K562 (cell line): ENCODE measurements at regions not wholly inside any gene's neighbourhood (a gene's known extent, or its start where the extent isn't known, plus 50 kb on each side); places are given as distances from the start of the nearest gene placed in this dataset.

Source experiments
- ATAC-seq: fragments of 200-7000 bp; cut with Tn5 transposase; 3 replicates; pipeline ENCODE4 v1.9.1; 2020; ENCODE audit warnings: moderate library complexity
- BruUV-seq: library from RNA; stranded (reverse); fragments of 400-500 nt; replicated peaks from 2 replicates; lab custom pipeline; 2021; lab: Mats Ljungman, UMichigan
- CTCF ChIA-PET: fragments of 300-600 bp; formaldehyde crosslinking; extraction: SDS; loops from one replicate; lab custom pipeline; 2021; ENCODE audit warnings: low intra/inter-chr PET ratio; lab: Yijun Ruan, JAX
- POLR2A ChIA-PET: fragments of 300-600, 350-650 bp; sonication (Branson Sonifier 250); formaldehyde crosslinking; extraction: SDS; loops from one replicate; lab custom pipeline; 2021; ENCODE audit warnings: antibody characterized with exemption, inconsistent platforms; lab: Yijun Ruan, JAX
- DNase-seq, 4 experiments: peaks; one replicate each; pipeline versions ENCODE4 v3.0.0 to v3.0.0-alpha.2; 2011 to 2018; ENCODE audit warnings: low spot score in 3 of 4, mixed read lengths in 3 of 4; ENCODE audit errors: extremely low read depth in 1 of 4
- FAIRE-seq: peaks from 2 replicates; lab custom pipeline; 2011; peaks lifted over from hg19 to GRCh38; lab: Jason Lieb, UNC
- H2AFZ ChIP-seq: 2 replicates; pipeline ENCODE4 v1.6.0; 2011; ENCODE audit warnings: low read depth, low read length, control low read depth, inconsistent platforms
- H3K27ac ChIP-seq: fragments of 200-600 bp; 3 replicates; pipeline ENCODE4 v1.8.0; 2011; ENCODE audit warnings: low read depth, mild to moderate bottlenecking, control low read depth, inconsistent platforms, low read length, moderate library complexity, mixed read lengths; ENCODE audit errors: extremely low read depth
- H3K27me3 ChIP-seq, 2 experiments: fragments of 300-600 bp in 1 of 2; 2 replicates in 1 of 2; 3 replicates in 1 of 2; pipeline versions ENCODE4 v1.6.0 to v1.8.0; 2011; ENCODE audit warnings: inconsistent platforms in 2 of 2, low read length in 2 of 2, mild to moderate bottlenecking in 1 of 2, mixed read lengths in 1 of 2, moderate library complexity in 1 of 2; ENCODE audit not compliant: control insufficient read depth in 2 of 2, insufficient read depth in 2 of 2
- H3K36me3 ChIP-seq: fragments of 300-600 bp; 3 replicates; pipeline ENCODE4 v1.8.0; 2011; ENCODE audit warnings: mild to moderate bottlenecking, low read length, inconsistent platforms; ENCODE audit not compliant: control insufficient read depth, insufficient read depth
- H3K4me1 ChIP-seq, 2 experiments: fragments of 200-600 bp in 1 of 2; replicated peaks in 1 of 2; 2 replicates in 1 of 2; 3 replicates in 1 of 2; pipeline versions ENCODE4 v1.5.1 to v1.8.0; 2011; ENCODE audit warnings: inconsistent platforms in 2 of 2, low read length in 2 of 2, mild to moderate bottlenecking in 1 of 2, mixed read lengths in 1 of 2, moderate library complexity in 1 of 2; ENCODE audit not compliant: control insufficient read depth in 2 of 2, insufficient read depth in 2 of 2
- H3K4me2 ChIP-seq: 2 replicates; pipeline ENCODE4 v1.6.1; 2011; ENCODE audit warnings: low read length, control low read depth, inconsistent platforms, mixed read lengths; ENCODE audit not compliant: insufficient read depth
- H3K4me3 ChIP-seq: fragments of 200-600 bp; sonication (generic), shearing (Covaris generic); 2 replicates; pipeline ENCODE4 v1.5.1; 2016; ENCODE audit warnings: control low read depth, inconsistent platforms
- H3K79me2 ChIP-seq: fragments of 200-600 bp; 3 replicates; pipeline ENCODE4 v1.8.0; 2011; ENCODE audit warnings: low read length, inconsistent platforms; ENCODE audit not compliant: control insufficient read depth, insufficient read depth
- H3K9ac ChIP-seq, 2 experiments: 2 replicates each; pipeline versions ENCODE4 v1.6.0 to v1.6.1; 2011; ENCODE audit warnings: low read depth in 2 of 2, low read length in 2 of 2, control low read depth in 1 of 2, inconsistent platforms in 1 of 2, mild to moderate bottlenecking in 1 of 2, mixed read lengths in 1 of 2; ENCODE audit not compliant: insufficient read depth in 1 of 2
- H3K9me1 ChIP-seq: one replicate; pipeline ENCODE4 v1.6.0; 2011; ENCODE audit warnings: inconsistent platforms, mild to moderate bottlenecking, low read length, moderate library complexity; ENCODE audit not compliant: control insufficient read depth, insufficient read depth
- H3K9me3 ChIP-seq: replicated peaks from 2 replicates; pipeline ENCODE4 v1.5.1; 2011; ENCODE audit warnings: low read depth, low read length, inconsistent platforms; ENCODE audit not compliant: control insufficient read depth, insufficient read depth
- H4K20me1 ChIP-seq: replicated peaks from 2 replicates; pipeline ENCODE4 v1.6.1; 2011; ENCODE audit warnings: low read length, inconsistent platforms, mixed read lengths; ENCODE audit not compliant: control insufficient read depth, insufficient read depth
- CBX8 ChIP-seq: fragments of 200-600 bp; sonication (generic); IDR thresholded peaks from 2 replicates; pipeline ENCODE4 v1.6.1; 2012; ENCODE audit warnings: borderline replicate concordance, mixed run types, low read depth, mild to moderate bottlenecking, moderate library complexity, mixed read lengths, low read length, control low read depth, inconsistent platforms; ENCODE audit not compliant: poor library complexity, severe bottlenecking; ENCODE audit errors: extremely low read depth
- CHD2 ChIP-seq: IDR thresholded peaks from 2 replicates; pipeline ENCODE4 v1.6.1; 2011; ENCODE audit warnings: low read depth, low read length
- FOSL1 ChIP-seq: fragments of 200-800 bp; sonication (Bioruptor generic); conservative IDR thresholded peaks from 2 replicates; pipeline ENCODE4 v1.6.1; 2016; ENCODE audit warnings: missing genetic modification characterization, missing compliant biosample characterization
- HMG20B ChIP-seq: fragments of 250-450 bp; sonication (Bioruptor Pico); IDR thresholded peaks from 2 replicates; pipeline ENCODE4 v1.5.0; 2021; ENCODE audit warnings: mild to moderate bottlenecking
- ILK ChIP-seq: fragments of 450-650 bp; IDR thresholded peaks from 2 replicates; pipeline ENCODE4 v1.6.1; 2016; ENCODE audit warnings: missing genetic modification characterization, low read depth, mild to moderate bottlenecking, missing compliant biosample characterization, moderate library complexity, borderline replicate concordance
- NR2C1 ChIP-seq, 2 experiments: fragments of 450-650 bp; IDR thresholded peaks; 2 replicates each; pipeline ENCODE4 v1.6.1; 2017; ENCODE audit warnings: mild to moderate bottlenecking in 2 of 2, antibody characterized with exemption in 1 of 2, inconsistent platforms in 1 of 2, missing compliant biosample characterization in 1 of 2, missing genetic modification characterization in 1 of 2
- PHF21A ChIP-seq: fragments of 450-650 bp; IDR thresholded peaks from 2 replicates; pipeline ENCODE4 v1.6.1; 2017; ENCODE audit warnings: low read depth, borderline replicate concordance
- POLR2B ChIP-seq: fragments of 450-650 bp; IDR thresholded peaks from 2 replicates; pipeline ENCODE4 v1.6.1; 2018; ENCODE audit warnings: low read depth; ENCODE audit not compliant: partially characterized antibody
- ZNF76 ChIP-seq: fragments of 250-450 bp; sonication (Bioruptor Pico); IDR thresholded peaks from 2 replicates; pipeline ENCODE4 v1.4.0; 2020; ENCODE audit warnings: mild to moderate bottlenecking, moderate library complexity, borderline replicate concordance
- in situ Hi-C: fragments of 300-500 bp; cut with MboI; formaldehyde crosslinking; loops from 4 replicates; pipeline ENCODE4 v1.15.0; 2018; ENCODE audit warnings: inconsistent platforms, mixed read lengths
- intact Hi-C: fragments of 100-400 bp; cut with micrococcal nuclease; formaldehyde crosslinking; loops from 2 replicates; pipeline ENCODE4 v1.14.2; 2022
- TF ChIP-seq, protein P1 (sequence below): fragments of 450-650 bp; IDR thresholded peaks from 2 replicates; pipeline ENCODE4 v1.6.1; 2016; ENCODE audit warnings: missing biosample characterization, missing genetic modification characterization

DNA sequence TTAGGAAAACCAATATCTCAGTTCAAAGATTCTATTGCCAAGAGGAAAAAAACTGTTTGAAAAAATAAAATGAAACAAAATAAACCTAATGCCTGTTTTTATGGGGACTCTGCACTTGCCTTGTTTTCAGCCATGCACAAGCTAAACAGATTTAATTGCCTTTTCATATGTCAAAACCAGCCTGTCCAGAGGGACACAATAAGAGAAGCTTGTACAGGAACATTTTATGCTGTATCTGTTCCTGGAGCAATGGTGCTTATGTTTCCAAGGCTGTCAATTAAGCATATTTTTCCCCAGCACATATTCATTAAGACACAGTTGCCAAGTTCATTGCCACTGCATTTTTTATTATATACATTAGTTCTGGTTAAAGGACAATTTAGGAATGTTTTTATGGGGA is 470.9 kb downstream of the LRRIQ3 start:
- CTCF ChIA-PET = no interaction called here
- POLR2A ChIA-PET = no interaction called here
- TF ChIP-seq HMG20B (CRISPR knock-in tag) (no peak), POLR2B (no peak), NR2C1 (IDR thresholded peaks at IDR 0.05) (no peak), NR2C1 (tag; IDR thresholded peaks at IDR 0.05) (no peak), CBX8 (no peak), PHF21A (no peak), ZNF76 (CRISPR knock-in tag) (no peak), ILK (tag) (no peak), CHD2 (no peak), FOSL1 (tag) (no peak)
- TF ChIP-seq, protein P1, sequence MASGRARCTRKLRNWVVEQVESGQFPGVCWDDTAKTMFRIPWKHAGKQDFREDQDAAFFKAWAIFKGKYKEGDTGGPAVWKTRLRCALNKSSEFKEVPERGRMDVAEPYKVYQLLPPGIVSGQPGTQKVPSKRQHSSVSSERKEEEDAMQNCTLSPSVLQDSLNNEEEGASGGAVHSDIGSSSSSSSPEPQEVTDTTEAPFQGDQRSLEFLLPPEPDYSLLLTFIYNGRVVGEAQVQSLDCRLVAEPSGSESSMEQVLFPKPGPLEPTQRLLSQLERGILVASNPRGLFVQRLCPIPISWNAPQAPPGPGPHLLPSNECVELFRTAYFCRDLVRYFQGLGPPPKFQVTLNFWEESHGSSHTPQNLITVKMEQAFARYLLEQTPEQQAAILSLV (tag) = no peak
- DNase-seq = no peak
- in situ Hi-C loops = no loop called here
- Histone ChIP-seq H4K20me1 (no peaks in the 10 kb centered on the region), H3K9me1 (no peaks in the 10 kb centered on the region), H3K9me3 (no peaks in the 10 kb centered on the region), H2AFZ (no peak overlapping the region), H3K4me3 (no peak overlapping the region), H3K36me3 (no peaks in the 10 kb centered on the region), H3K4me1 (no peaks in the 10 kb centered on the region), H3K79me2 (no peaks in the 10 kb centered on the region), H3K27me3 (no peaks in the 10 kb centered on the region), H3K27ac (no peak overlapping the region), H3K9ac (no peak overlapping the region), H3K4me2 (no peak overlapping the region)
- intact Hi-C loops = no loop called here
- no peak for ATAC-seq
- BruUV-seq = no TSS peak
- FAIRE-seq = no peak
